SK-N-SH treated with all-trans-retinoic acid at 6 μM for 48 hours (cell line): ENCODE measurements at regions not wholly inside any gene's neighbourhood (a gene's known extent, or its start where the extent isn't known, plus 50 kb on each side); places are given as distances from the start of the nearest gene placed in this dataset.

Experiments used
- ATAC-seq: fragments of 200-7000 bp; cut with Tn5 transposase; 3 replicates; pipeline ENCODE4 v1.9.1; 2020; ENCODE audit warnings: mild to moderate bottlenecking, moderate library complexity
- ARNTL ChIP-seq: fragments of 450-650 bp; formaldehyde crosslinking; IDR thresholded peaks from 2 replicates; pipeline ENCODE4 v1.5.0; 2020; ENCODE audit warnings: low read depth, mild to moderate bottlenecking, moderate library complexity, borderline replicate concordance
- BACH2 ChIP-seq: fragments of 250-450 bp; sonication (Bioruptor Pico); IDR thresholded peaks from 2 replicates; pipeline ENCODE4 v1.9.0; 2021; ENCODE audit warnings: mild to moderate bottlenecking, borderline replicate concordance
- CREB5 ChIP-seq: fragments of 250-450 bp; sonication (Bioruptor Pico); IDR thresholded peaks from 2 replicates; pipeline ENCODE4 v1.5.1; 2020; ENCODE audit warnings: low read depth, mild to moderate bottlenecking, moderate library complexity
- CSDC2 ChIP-seq: fragments of 250-450 bp; sonication (Bioruptor Pico); IDR thresholded peaks from 2 replicates; pipeline ENCODE4 v1.5.0; 2020; ENCODE audit warnings: mild to moderate bottlenecking, moderate library complexity
- CSRNP3 ChIP-seq: fragments of 250-450 bp; sonication (Bioruptor Pico); IDR thresholded peaks from 2 replicates; pipeline ENCODE4 v1.5.1; 2021; ENCODE audit warnings: mild to moderate bottlenecking, moderate library complexity
- ESRRG ChIP-seq: fragments of 250-450 bp; sonication (Bioruptor Pico); IDR thresholded peaks from 2 replicates; pipeline ENCODE4 v1.6.1; 2021; ENCODE audit warnings: mild to moderate bottlenecking
- GLIS3 ChIP-seq: fragments of 250-450 bp; sonication (Bioruptor Pico); IDR thresholded peaks from 2 replicates; pipeline ENCODE4 v1.5.0; 2020; ENCODE audit warnings: mild to moderate bottlenecking, moderate library complexity
- ISL1 ChIP-seq: fragments of 250-450 bp; sonication (Bioruptor Pico); IDR thresholded peaks from 2 replicates; pipeline ENCODE4 v2.1.2; 2022; ENCODE audit warnings: mild to moderate bottlenecking, moderate library complexity
- OSR1 ChIP-seq: fragments of 250-450 bp; sonication (Bioruptor Pico); IDR thresholded peaks from 2 replicates; pipeline ENCODE4 v1.8.0; 2022; ENCODE audit warnings: moderate library complexity, mild to moderate bottlenecking, inconsistent platforms
- PATZ1 ChIP-seq: fragments of 250-450 bp; sonication (Bioruptor Pico); IDR thresholded peaks from 2 replicates; pipeline ENCODE4 v1.8.0; 2020; ENCODE audit warnings: mild to moderate bottlenecking, moderate library complexity, borderline replicate concordance
- PPARA ChIP-seq: fragments of 250-450 bp; sonication (Bioruptor Pico); IDR thresholded peaks from 2 replicates; pipeline ENCODE4 v1.5.0; 2020; ENCODE audit warnings: mild to moderate bottlenecking, borderline replicate concordance
- RARB ChIP-seq: fragments of 250-450 bp; sonication (Bioruptor Pico); IDR thresholded peaks from 2 replicates; pipeline ENCODE4 v1.8.0; 2021; ENCODE audit warnings: mild to moderate bottlenecking, moderate library complexity
- SNAI2 ChIP-seq: fragments of 250-450 bp; sonication (Bioruptor Pico); IDR thresholded peaks from 2 replicates; pipeline ENCODE4 v1.5.0; 2020; ENCODE audit warnings: mild to moderate bottlenecking, moderate library complexity
- TOX ChIP-seq: fragments of 250-450 bp; sonication (Bioruptor Pico); IDR thresholded peaks from 2 replicates; pipeline ENCODE4 v1.8.0; 2021; ENCODE audit warnings: mild to moderate bottlenecking, moderate library complexity, borderline replicate concordance
- ZC3H10 ChIP-seq: fragments of 250-450 bp; sonication (Bioruptor Pico); IDR thresholded peaks from 2 replicates; pipeline ENCODE4 v1.5.1; 2021; ENCODE audit warnings: mild to moderate bottlenecking, moderate library complexity
- ZFP3 ChIP-seq: fragments of 250-450 bp; sonication (Bioruptor Pico); IDR thresholded peaks from 2 replicates; pipeline ENCODE4 v1.5.0; 2020; ENCODE audit warnings: mild to moderate bottlenecking, moderate library complexity
- ZNF565 ChIP-seq: fragments of 450-650 bp; formaldehyde crosslinking; conservative IDR thresholded peaks from 2 replicates; pipeline ENCODE4 v1.5.0; 2020; ENCODE audit warnings: low read depth, mild to moderate bottlenecking, moderate library complexity
- ZNF70 ChIP-seq: fragments of 450-650 bp; formaldehyde crosslinking; IDR thresholded peaks from 2 replicates; pipeline ENCODE4 v1.5.0; 2020; ENCODE audit warnings: mild to moderate bottlenecking, moderate library complexity
- ZNF8 ChIP-seq: fragments of 450-650 bp; formaldehyde crosslinking; IDR thresholded peaks from 2 replicates; pipeline ENCODE4 v1.5.0; 2020; ENCODE audit warnings: mild to moderate bottlenecking, moderate library complexity
- TF ChIP-seq, protein P1 (sequence below): fragments of 250-450 bp; sonication (Bioruptor Pico); IDR thresholded peaks from 2 replicates; pipeline ENCODE4 v1.8.0; 2021; ENCODE audit warnings: low read depth, mild to moderate bottlenecking, moderate library complexity, borderline replicate concordance

DNA sequence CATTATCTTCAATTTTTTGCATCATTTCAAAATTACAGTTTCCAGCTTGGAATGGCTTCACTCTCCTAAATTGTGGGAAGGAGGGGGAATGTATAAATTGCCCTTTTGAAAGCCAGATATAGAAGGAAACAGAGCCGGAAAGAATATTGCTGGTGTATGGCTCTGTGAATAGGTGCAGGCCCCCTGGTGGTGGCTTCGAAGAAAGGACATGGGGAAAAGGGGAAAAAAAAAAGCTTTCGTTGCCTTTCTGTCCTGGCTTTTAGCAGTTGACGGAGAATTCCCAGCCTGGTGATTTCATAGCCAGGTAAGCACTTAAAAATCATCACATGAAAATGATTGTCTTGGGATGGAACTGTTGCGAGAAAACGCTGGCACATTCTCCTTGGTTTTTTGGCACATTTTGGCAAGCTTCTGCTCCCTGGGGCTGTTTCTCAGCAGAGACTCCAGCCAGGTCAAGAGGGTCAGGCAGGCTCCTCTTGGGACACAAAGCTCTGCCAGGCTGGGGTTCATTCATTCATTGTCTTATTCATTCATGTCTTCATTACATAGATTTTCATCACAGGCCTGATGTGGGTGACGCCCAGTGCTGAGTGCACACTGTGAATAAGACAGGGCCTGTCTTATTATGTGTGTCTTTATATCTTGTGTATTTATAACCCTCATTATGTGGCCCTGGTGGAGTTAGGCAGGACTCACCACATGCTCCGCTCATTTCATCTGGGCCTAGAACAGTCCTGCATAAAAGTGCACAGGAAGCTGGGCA is 300.0 kb upstream of the TPM1 start:
- ATAC-seq = peak; percentile 61
- TF ChIP-seq BACH2 (CRISPR knock-in tag) = no peak
- no peak for TF ChIP-seq CREB5 (CRISPR knock-in tag)
- no peak for TF ChIP-seq ZNF8
- peak; percentile 96 for TF ChIP-seq ISL1
- TF ChIP-seq CSRNP3 = no peak

DNA sequence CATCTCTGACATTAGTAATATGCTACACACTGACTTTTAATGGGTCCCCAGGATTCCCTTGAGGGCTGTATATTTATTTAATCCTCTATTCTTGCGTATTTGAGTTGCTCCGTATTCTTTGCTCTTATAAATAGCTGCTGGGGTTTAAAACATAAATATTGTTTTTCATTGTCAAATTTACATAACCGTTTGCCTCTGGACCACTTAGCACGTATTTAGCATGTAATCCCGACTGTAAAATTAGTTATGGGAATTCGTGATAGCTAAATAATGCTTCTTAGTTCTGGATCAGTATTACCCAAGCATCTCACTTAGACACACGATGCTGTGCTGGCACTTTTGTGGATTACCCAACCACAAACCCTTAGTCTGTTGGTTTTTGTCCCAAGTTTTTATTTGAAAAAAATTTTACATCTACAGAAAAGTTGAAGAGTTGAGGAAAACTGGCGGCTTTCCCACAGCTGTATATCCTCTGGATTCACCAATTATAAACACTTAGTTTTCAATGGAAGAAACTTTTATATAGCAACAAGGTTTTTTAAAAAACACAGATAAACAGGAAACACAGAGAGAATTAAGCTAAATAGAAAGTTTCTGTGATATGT is 296.8 kb upstream of the TPM1 start:
- no peak for TF ChIP-seq ARNTL
- TF ChIP-seq CSRNP3 = no peak
- no peak for TF ChIP-seq BACH2 (CRISPR knock-in tag)
- TF ChIP-seq PPARA (CRISPR knock-in tag) = no peak
- no peak for TF ChIP-seq ZNF8
- TF ChIP-seq OSR1 (CRISPR knock-in tag) = no peak
- no peak for TF ChIP-seq PATZ1 (CRISPR knock-in tag)
- TF ChIP-seq TOX = no peak
- TF ChIP-seq ZFP3 (CRISPR knock-in tag) = no peak
- no peak for TF ChIP-seq CREB5 (CRISPR knock-in tag)
- TF ChIP-seq ZNF70 (CRISPR knock-in tag) = no peak
- TF ChIP-seq, all 23 proteins: peak for 0

GRCh38 chr15:62748196-62748595 is 294.4 kb upstream of the TPM1 start:
- TF ChIP-seq CSDC2 (CRISPR knock-in tag) (no peak), ARNTL (no peak), ESRRG (CRISPR knock-in tag) (no peak), ZC3H10 (no peak), PATZ1 (CRISPR knock-in tag) (no peak), ZFP3 (CRISPR knock-in tag) (no peak), TOX (no peak), OSR1 (CRISPR knock-in tag) (no peak), SNAI2 (CRISPR knock-in tag) (no peak), CREB5 (CRISPR knock-in tag) (no peak), ISL1 (no peak), ZNF8 (no peak), GLIS3 (CRISPR knock-in tag) (no peak), ZNF565 (no peak), BACH2 (CRISPR knock-in tag) (no peak), ZNF70 (CRISPR knock-in tag) (no peak), RARB (CRISPR knock-in tag) (no peak)
- TF ChIP-seq, protein P1, sequence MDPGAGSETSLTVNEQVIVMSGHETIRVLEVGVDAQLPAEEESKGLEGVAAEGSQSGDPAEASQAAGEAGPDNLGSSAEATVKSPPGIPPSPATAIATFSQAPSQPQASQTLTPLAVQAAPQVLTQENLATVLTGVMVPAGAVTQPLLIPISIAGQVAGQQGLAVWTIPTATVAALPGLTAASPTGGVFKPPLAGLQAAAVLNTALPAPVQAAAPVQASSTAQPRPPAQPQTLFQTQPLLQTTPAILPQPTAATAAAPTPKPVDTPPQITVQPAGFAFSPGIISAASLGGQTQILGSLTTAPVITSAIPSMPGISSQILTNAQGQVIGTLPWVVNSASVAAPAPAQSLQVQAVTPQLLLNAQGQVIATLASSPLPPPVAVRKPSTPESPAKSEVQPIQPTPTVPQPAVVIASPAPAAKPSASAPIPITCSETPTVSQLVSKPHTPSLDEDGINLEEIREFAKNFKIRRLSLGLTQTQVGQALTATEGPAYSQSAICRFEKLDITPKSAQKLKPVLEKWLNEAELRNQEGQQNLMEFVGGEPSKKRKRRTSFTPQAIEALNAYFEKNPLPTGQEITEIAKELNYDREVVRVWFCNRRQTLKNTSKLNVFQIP (CRISPR knock-in tag) = no peak
- ATAC-seq = no peak

More for the DNA sequence above, 296.8 kb upstream of the TPM1 start:
- ATAC-seq = no peak
